ENCODE measurements at regions not wholly inside any gene's neighbourhood (a gene's known extent, or its start where the extent isn't known, plus 50 kb on each side); places are given as distances from the start of the nearest gene placed in this dataset.

DNA sequence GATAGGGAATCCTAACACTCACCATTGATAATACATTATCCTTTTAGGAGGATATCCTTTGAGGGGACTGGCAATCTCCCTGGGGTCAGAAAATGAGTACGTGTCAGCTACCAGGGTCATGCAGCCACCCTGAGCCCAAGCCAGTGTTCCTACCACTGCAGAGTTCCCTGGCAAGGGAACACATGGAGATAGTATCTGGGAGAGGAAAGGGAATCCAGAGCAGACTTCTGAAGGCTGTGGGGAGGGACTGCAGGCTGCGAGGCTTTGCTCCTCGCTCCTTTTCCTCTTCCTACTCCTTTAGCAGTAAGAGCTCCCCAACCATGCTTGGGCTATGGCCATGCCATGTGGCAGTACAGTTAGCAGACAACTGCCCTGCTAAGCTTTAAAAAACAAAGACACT is 62.9 kb upstream of the TJP1 start:
- intact Hi-C loops (cut with micrococcal nuclease) = no loop called here
- ATAC-seq (ENCODE audit: low read depth) = no peak
- Mint-ChIP-seq H3K4me3 (no peak overlapping the region), H3K9me3 (no peaks in the 10 kb centered on the region), H3K36me3 (ENCODE audit: low read depth) (no peaks in the 10 kb centered on the region), H3K27ac (no peak overlapping the region), H3K27me3 (peaks cover 4% of the 10 kb centered on the region), H3K4me1 (no peaks in the 10 kb centered on the region)
- TF ChIP-seq, protein P1, sequence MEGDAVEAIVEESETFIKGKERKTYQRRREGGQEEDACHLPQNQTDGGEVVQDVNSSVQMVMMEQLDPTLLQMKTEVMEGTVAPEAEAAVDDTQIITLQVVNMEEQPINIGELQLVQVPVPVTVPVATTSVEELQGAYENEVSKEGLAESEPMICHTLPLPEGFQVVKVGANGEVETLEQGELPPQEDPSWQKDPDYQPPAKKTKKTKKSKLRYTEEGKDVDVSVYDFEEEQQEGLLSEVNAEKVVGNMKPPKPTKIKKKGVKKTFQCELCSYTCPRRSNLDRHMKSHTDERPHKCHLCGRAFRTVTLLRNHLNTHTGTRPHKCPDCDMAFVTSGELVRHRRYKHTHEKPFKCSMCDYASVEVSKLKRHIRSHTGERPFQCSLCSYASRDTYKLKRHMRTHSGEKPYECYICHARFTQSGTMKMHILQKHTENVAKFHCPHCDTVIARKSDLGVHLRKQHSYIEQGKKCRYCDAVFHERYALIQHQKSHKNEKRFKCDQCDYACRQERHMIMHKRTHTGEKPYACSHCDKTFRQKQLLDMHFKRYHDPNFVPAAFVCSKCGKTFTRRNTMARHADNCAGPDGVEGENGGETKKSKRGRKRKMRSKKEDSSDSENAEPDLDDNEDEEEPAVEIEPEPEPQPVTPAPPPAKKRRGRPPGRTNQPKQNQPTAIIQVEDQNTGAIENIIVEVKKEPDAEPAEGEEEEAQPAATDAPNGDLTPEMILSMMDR (IDR thresholded peaks at IDR 0.05) = no peak
- DNase-seq = no peak
- CTCF ChIA-PET = no interaction called here
- POLR2A ChIA-PET = no interaction called here

DNA sequence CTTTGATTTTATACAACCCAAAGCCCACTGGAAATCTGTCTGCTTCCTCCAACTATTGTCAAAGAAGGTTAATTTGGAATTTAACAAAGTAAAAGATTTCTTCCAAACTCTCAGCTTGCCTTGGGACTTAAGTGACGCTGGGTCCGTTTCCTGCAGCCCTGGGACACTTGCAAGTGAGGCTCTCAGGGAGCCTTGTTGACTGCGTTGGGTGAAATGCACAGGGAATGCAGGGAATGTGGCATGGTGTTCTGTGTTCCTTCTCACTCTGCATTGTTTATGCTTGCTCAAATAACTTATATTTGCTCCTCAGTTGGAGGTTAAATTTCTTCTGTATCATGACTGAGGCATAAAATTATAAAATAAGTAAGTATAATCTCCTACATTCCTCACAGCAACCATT is 60.9 kb upstream of the TJP1 start:
- H3K9me3 Mint-ChIP-seq = no peaks in the 10 kb centered on the region
- H3K36me3 Mint-ChIP-seq (ENCODE audit: low read depth) = no peaks in the 10 kb centered on the region
- TF ChIP-seq, protein P1 (IDR thresholded peaks at IDR 0.05) = no peak
- ChIA-PET POLR2A (no interaction called here), CTCF (no interaction called here)
- DNase-seq (no peak), ATAC-seq (ENCODE audit: low read depth) (no peak)
- peaks cover 3% of the 10 kb centered on the region for H3K27me3 Mint-ChIP-seq
- intact Hi-C loops (cut with micrococcal nuclease) = no loop called here
- H3K4me1 Mint-ChIP-seq = no peaks in the 10 kb centered on the region
- H3K27ac Mint-ChIP-seq = no peak overlapping the region
- no peak overlapping the region for H3K4me3 Mint-ChIP-seq

DNA sequence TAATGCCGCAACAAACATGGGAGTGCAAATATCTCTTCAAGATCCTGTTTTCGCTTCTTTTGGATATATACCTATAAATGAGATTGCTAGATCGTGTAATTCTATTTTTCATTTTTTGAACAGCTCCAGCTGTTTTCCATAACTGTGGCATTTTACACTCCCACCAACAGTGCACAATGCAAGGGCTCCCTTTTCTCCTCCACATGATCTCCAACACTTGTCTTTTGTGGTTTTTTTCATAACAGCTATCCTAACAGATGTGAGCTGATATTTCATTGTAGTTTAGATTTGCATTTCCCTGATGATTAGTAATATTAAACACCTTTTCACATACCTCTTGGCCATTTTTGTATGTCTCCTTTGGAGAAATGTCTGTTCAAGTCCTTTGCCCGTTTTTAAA is 58.6 kb upstream of the TJP1 start:
- CTCF ChIA-PET = no interaction called here
- H3K4me1 Mint-ChIP-seq = no peaks in the 10 kb centered on the region
- H3K4me3 Mint-ChIP-seq = no peak overlapping the region
- H3K36me3 Mint-ChIP-seq (ENCODE audit: low read depth) = no peaks in the 10 kb centered on the region
- TF ChIP-seq, protein P1 (IDR thresholded peaks at IDR 0.05) = no peak
- POLR2A ChIA-PET = no interaction called here
- H3K9me3 Mint-ChIP-seq = no peaks in the 10 kb centered on the region
- H3K27ac Mint-ChIP-seq = no peak overlapping the region
- ATAC-seq (ENCODE audit: low read depth) (no peak), DNase-seq (no peak)
- H3K27me3 Mint-ChIP-seq = no peaks in the 10 kb centered on the region
- intact Hi-C loops (cut with micrococcal nuclease) = no loop called here

DNA sequence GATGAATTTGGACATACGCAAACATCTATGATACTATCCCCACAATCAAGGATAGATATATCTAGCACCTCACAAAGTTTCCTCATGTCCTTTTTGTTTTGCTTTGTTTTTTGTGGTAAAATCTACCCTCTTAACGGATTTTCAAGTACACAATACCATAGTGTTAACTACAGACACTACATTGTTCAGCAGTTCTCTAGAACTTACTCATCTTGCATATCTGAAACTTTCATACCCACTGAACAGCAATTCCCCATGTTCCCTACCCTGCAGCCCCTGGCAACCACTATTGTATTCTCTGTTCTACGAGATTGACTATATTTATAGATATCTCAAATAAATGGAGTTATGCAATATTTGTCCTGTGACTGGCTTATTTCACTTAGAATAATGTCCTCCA is 58.1 kb upstream of the TJP1 start:
- DNase-seq = no peak
- POLR2A ChIA-PET = no interaction called here
- CTCF ChIA-PET = no interaction called here
- TF ChIP-seq, protein P1 (IDR thresholded peaks at IDR 0.05) = no peak
- Mint-ChIP-seq H3K27ac (no peak overlapping the region), H3K9me3 (no peaks in the 10 kb centered on the region), H3K27me3 (no peaks in the 10 kb centered on the region), H3K4me1 (no peaks in the 10 kb centered on the region), H3K36me3 (ENCODE audit: low read depth) (no peaks in the 10 kb centered on the region), H3K4me3 (no peak overlapping the region)
- intact Hi-C loops (cut with micrococcal nuclease) = no loop called here
- ATAC-seq (ENCODE audit: low read depth) = no peak

DNA sequence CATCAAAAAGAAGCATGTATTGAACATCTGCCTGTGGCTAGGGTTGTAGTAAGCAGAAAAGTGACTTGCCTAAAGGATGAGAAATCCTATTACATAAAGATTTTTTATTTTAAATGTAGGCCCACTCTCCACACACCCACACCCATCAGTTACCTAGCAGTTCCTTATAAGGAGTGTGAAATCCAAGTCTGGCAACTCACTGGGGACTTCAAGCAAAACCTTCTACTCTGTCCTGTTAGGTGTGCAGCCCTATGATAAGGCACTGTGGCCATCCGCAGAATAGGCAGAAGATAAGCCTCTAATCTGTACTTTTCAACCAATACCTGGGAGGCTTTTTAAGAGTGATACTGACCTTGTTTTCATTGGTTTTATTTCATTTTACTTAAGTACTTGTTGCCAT is 52.7 kb upstream of the TJP1 start:
- H3K4me1 Mint-ChIP-seq = no peaks in the 10 kb centered on the region
- no peaks in the 10 kb centered on the region for H3K36me3 Mint-ChIP-seq (ENCODE audit: low read depth)
- POLR2A ChIA-PET = no interaction called here
- ATAC-seq (ENCODE audit: low read depth) (no peak), DNase-seq (no peak)
- no peak overlapping the region for H3K4me3 Mint-ChIP-seq
- peaks cover 6% of the 10 kb centered on the region for H3K27me3 Mint-ChIP-seq
- TF ChIP-seq, protein P1 (IDR thresholded peaks at IDR 0.05) = no peak
- no peak overlapping the region for H3K27ac Mint-ChIP-seq
- CTCF ChIA-PET = no interaction called here
- intact Hi-C loops (cut with micrococcal nuclease) = no loop called here
- H3K9me3 Mint-ChIP-seq = no peaks in the 10 kb centered on the region

Data from activated B cell treated with CpG ODN at 0.5 μM for 24 hours (primary cell).